ENCODE measurements at regions not wholly inside any gene's neighbourhood (a gene's known extent, or its start where the extent isn't known, plus 50 kb on each side); places are given as distances from the start of the nearest gene placed in this dataset.
"Not testable (repeated sequence)": the region's sequence is repeated elsewhere in the genome, so short reads cannot be mapped to it uniquely, and the experiment has no call there.

DNA sequence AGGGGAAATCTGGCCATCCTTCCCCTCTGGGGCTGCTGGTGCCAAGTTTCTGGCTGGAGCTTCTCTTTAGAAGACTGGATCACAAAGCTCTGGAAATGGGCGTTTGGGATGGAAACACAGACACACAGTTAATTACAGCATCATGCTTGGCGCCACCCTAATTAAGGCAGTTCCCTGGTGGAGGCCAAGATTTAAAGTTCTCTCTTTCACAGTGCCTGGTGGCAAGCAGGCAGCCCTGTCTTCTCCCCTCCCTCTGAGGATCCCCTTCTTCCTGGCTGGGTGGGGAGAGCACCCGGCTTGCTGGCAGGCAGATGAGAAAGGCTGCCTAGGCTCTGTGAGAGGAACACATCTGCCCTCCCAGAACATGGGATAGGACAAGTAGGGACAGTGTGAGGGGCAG, 59.0 kb upstream of the NKD1 start:
- no peak for TF ChIP-seq CTCF (IDR thresholded peaks at IDR 0.05; ENCODE audit: low read depth, low read length, missing control alignments)
- in situ Hi-C loops (cut with HindIII; ENCODE audit: low sequenced_read_pairs) = no loop called here
- DNase-seq (ENCODE audit: low read depth) = no peak
- H3K4me3 ChIP-seq (ENCODE audit: low read depth, low read length) = no peak overlapping the region

DNA sequence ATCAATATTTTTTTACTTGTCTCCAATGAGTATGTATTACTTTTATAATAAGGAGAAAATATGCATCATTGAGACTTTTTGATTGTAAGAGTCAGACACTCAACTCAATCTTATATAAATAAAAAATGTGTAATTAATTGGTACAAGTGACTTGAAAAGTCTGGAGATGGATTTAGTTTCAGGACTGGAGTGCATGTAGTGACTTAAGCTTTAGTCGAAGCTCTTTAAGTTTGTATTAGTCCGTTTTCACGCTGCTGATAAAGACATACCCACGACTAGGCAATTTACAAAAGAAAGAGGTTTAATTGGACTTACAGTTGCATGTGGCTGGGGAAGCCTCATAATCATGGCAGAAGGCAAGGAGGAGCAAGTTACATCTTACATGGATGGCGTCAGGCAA, 60.7 kb upstream of the NKD1 start:
- H3K4me3 ChIP-seq (ENCODE audit: low read depth, low read length) = no peak overlapping the region
- no peak for TF ChIP-seq CTCF (IDR thresholded peaks at IDR 0.05; ENCODE audit: low read depth, low read length, missing control alignments)
- in situ Hi-C loops (cut with HindIII; ENCODE audit: low sequenced_read_pairs) = no loop called here
- no peak for DNase-seq (ENCODE audit: low read depth)

- H3K4me3 ChIP-seq (ENCODE audit: low read depth, low read length); in situ Hi-C loops (cut with HindIII; ENCODE audit: low sequenced_read_pairs); DNase-seq (ENCODE audit: low read depth): not testable (repeated sequence)
Measured at GRCh38 chr16:50486162-50486561, 62.0 kb upstream of the NKD1 start.

DNA sequence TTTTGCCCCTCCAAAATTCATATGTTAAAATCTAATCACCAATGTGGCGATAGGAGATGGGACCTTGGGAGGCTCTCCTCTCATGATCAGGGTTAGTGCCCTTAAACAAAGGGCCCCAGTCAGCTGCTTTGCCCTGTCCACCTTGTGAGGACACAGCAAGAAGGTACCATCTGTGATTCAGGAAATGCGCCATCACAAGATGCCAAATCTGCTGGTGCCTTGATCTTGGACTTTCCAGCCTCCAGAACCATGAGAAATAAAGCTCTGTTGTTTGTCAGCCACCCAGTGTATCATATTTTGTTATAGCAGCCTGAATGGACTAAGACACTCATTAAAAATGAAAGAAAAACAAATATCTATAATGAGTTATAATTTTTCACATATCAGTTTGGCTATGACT, 63.0 kb upstream of the NKD1 start:
- H3K4me3 ChIP-seq (ENCODE audit: low read depth, low read length) = no peak overlapping the region
- in situ Hi-C loops (cut with HindIII; ENCODE audit: low sequenced_read_pairs) = no loop called here
- DNase-seq (ENCODE audit: low read depth) = no peak
- TF ChIP-seq CTCF (IDR thresholded peaks at IDR 0.05; ENCODE audit: low read depth, low read length, missing control alignments) = no peak

DNA sequence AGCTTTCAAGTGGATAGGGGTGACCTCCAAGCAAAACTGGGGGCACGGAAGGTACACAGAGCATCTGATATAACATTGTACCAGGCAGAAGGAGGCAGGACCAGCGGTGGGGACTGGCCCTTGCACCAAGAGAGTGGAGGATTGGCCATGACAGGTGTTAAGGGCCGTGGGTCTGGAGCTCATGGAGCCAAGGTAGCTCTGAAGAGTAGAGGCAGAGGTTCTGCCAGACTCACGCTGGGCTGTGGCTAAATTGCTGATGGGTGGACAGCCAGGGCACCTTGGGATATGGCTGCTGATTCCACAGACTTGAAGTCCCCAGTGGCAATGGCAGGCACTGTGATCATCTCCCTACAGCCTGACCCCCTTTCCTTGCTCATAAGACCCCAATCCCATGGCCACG, 65.9 kb upstream of the NKD1 start:
- DNase-seq (ENCODE audit: low read depth) = no peak
- in situ Hi-C loops (cut with HindIII; ENCODE audit: low sequenced_read_pairs) = no loop called here
- no peak overlapping the region for H3K4me3 ChIP-seq (ENCODE audit: low read depth, low read length)
- TF ChIP-seq CTCF (IDR thresholded peaks at IDR 0.05; ENCODE audit: low read depth, low read length, missing control alignments) = no peak

DNA sequence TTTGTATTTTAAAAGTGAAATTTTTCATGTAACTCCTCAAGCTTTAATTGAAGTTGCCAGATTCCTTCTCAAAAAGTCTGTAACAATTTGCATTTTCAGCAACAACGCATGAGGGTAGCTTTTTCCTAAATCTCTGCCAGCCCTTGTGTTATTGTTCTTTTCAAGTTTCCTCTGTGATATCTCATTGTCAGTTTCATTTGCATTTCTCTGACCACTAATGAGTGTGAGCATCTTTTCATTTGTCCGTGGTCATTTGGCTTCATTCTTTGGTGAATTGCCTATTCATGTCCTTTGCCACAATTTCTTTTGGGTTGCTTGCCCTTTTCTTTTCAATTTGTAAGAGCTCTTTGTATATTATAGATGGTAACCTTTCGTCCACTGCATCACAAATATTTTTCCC, 68.0 kb upstream of the NKD1 start:
- TF ChIP-seq CTCF (IDR thresholded peaks at IDR 0.05; ENCODE audit: low read depth, low read length, missing control alignments) = no peak
- H3K4me3 ChIP-seq (ENCODE audit: low read depth, low read length) = no peak overlapping the region
- in situ Hi-C loops (cut with HindIII; ENCODE audit: low sequenced_read_pairs) = no loop called here
- peak; percentile 4 for DNase-seq (ENCODE audit: low read depth)

GRCh38 chr16:50479771-50480170, 68.4 kb upstream of the NKD1 start:
- TF ChIP-seq CTCF (IDR thresholded peaks at IDR 0.05; ENCODE audit: low read depth, low read length, missing control alignments) = no peak
- DNase-seq (ENCODE audit: low read depth) = no peak
- in situ Hi-C loops (cut with HindIII; ENCODE audit: low sequenced_read_pairs) = no loop called here
- H3K4me3 ChIP-seq (ENCODE audit: low read depth, low read length) = no peak overlapping the region
